T-helper 2 cell treated with Interferon-gamma antibody and Interleukin-4, amounts not matched to agents 100 ng/mL and 5 ng/mL, for 36 hours (primary cell): ENCODE measurements at regions not wholly inside any gene's neighbourhood (a gene's known extent, or its start where the extent isn't known, plus 50 kb on each side); places are given as distances from the start of the nearest gene placed in this dataset.
"Not testable (repeated sequence)": the region's sequence is repeated elsewhere in the genome, so short reads cannot be mapped to it uniquely, and the experiment has no call there.

Experiments
- intact Hi-C: fragments of 100-400 bp; cut with micrococcal nuclease; formaldehyde crosslinking; loops from one replicate; pipeline ENCODE4 v1.15.1; 2023

GRCh38 chr17:73919033-73919432, 274.8 kb upstream of the SDK2 start:
- intact Hi-C loops = not testable (repeated sequence)

- intact Hi-C loops = no loop called here
Measured at GRCh38 chr17:73921306-73921705, 277.1 kb upstream of the SDK2 start.

GRCh38 chr17:73924114-73924908, 279.2 kb upstream of the RPL38 start:
- intact Hi-C loops = no loop called here

GRCh38 chr17:73924909-73925186, 278.6 kb upstream of the RPL38 start:
- intact Hi-C loops = no loop called here

GRCh38 chr17:73929860-73930430, 273.5 kb upstream of the RPL38 start:
- intact Hi-C loops = no loop called here

GRCh38 chr17:73932216-73932749, 271.2 kb upstream of the RPL38 start:
- intact Hi-C loops = no loop called here

GRCh38 chr17:73933164-73933766, 270.2 kb upstream of the RPL38 start:
- intact Hi-C loops = no loop called here

- intact Hi-C loops = no loop called here
Measured at GRCh38 chr17:73933871-73934270, 269.6 kb upstream of the RPL38 start.

GRCh38 chr17:73934696-73935095, 268.8 kb upstream of the RPL38 start:
- intact Hi-C loops = no loop called here

GRCh38 chr17:73936908-73937627, 266.4 kb upstream of the RPL38 start:
- intact Hi-C loops = no loop called here

GRCh38 chr17:73938706-73939105, 264.8 kb upstream of the RPL38 start:
- intact Hi-C loops = no loop called here

GRCh38 chr17:73939806-73940205, 263.7 kb upstream of the RPL38 start:
- intact Hi-C loops = no loop called here

- intact Hi-C loops = no loop called here
Measured at GRCh38 chr17:73940511-73940910, 263.0 kb upstream of the RPL38 start.

GRCh38 chr17:73941919-73942530, 261.5 kb upstream of the RPL38 start:
- intact Hi-C loops = no loop called here

- intact Hi-C loops = no loop called here
Measured at GRCh38 chr17:73942703-73943415, 260.6 kb upstream of the RPL38 start.

GRCh38 chr17:73943416-73944110, 259.9 kb upstream of the RPL38 start:
- intact Hi-C loops = no loop called here

- intact Hi-C loops = no loop called here
Measured at GRCh38 chr17:73944366-73944765, 259.1 kb upstream of the RPL38 start.

GRCh38 chr17:73947281-73947965, 256.1 kb upstream of the RPL38 start:
- intact Hi-C loops = no loop called here

GRCh38 chr17:73947966-73948355, 255.5 kb upstream of the RPL38 start:
- intact Hi-C loops = no loop called here
